Activated CD4-positive, alpha-beta T cell treated with anti-CD3 and anti-CD28 coated beads, Interleukin-2, amount 50 U/mL, for 24 hours (primary cell): ENCODE measurements at regions not wholly inside any gene's neighbourhood (a gene's known extent, or its start where the extent isn't known, plus 50 kb on each side); places are given as distances from the start of the nearest gene placed in this dataset.

Experiments used
- DNase-seq, 2 donors: peaks; one replicate each; pipeline ENCODE4 v3.0.0-alpha.2; 2020; ENCODE audit warnings: low read depth in 1 of 2, low spot score in 1 of 2

DNA sequence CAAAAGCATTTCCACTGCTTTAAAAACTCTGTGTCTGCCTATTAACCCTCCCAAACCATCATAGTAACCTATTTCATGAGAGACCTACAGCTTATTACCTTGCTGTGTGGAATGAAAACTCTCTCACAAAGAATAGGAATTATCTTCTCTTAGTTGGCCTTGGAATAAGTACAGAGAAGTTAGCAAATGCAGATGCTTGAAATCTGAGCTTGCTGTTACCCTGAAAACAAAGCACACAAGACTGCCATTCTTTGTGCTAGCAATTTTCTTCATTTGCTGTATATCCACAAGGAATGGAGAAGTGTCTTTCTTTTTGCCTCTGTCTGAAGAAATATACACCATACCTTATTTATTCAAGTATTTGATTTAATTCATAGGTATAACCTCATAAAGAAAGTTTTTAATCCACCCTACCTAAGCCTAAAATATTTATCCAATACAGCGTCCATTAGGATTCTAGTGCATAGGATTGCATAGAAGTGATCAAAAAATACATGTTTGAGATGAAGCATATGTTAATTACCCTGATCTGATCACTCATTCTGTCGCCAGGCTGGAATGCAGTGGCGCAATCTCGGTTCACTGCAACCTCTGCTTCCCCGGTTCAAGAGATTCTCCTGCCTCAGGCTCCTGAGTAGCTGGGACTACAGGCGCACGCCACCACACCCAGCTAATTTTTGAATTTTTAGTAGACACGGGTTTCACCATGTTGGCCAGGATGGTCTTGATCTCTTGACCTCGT, 451.1 kb downstream of the LTN1 start:
- no peak for DNase-seq

DNA sequence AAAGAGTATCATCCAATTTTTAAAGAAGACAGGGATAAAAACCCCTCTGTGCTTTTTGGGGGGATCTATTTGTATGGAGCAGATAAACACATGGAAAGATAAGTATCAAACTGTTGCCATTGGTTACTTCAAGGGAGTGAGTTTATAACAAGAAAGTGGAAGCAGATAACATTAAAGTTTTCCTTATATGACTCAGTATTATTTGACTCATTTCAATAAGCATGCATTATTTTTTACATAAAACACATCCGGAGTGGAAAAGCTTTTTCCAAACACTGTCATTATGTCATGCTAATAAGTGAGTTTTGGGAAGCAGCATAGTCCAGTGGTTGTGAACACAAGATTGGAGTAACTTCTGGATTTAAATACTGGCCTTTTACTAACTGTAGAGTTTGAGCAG, 452.2 kb downstream of the LTN1 start:
- DNase-seq, result no peak

DNA sequence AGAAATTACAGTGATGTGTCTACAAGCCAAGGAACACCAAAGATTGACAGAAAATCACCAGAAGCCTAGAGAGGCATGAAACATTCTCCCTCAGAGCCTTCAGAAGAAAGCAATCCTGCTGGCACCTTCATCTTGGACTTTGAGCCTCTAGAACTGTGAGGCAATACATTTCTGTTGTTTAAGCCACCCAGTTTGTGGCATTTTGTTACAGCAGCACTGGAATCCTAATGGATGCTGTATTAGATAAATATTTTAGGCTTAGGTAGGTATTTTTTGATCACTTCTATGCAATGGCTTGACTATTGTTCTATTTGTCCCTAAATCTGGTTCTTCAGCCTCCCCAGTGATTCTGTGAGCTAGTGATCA, 453.1 kb downstream of the LTN1 start:
- DNase-seq, result no peak

DNA sequence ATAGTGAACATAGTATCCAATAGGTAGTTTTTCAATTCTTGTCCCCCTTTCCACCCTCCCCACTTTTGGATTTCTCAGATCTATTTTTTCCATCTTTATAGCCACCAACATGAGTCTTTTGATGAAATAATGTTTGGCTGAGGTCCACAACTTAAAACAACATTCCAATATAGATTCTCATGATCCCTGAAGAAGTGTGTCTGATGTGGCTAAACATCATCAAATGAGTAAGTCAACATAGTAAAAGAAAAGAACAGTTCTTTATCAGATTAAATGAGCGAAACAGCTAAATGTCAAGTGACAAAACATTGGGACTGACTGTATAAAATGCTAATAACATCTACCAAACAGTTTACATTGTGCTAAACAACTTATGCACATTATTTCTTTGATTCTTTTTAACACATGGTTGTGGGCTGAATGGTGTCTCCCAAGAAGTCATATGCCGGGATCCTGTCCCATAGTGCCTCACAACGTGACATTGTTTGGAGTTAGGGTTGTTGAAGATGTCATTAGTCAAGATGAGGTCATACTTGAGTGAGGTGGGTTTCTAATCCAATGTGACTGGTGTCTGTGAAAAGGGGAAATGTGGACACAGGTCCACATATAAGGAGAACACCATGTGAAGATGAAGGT, 453.6 kb downstream of the LTN1 start:
- DNase-seq, result no peak

DNA sequence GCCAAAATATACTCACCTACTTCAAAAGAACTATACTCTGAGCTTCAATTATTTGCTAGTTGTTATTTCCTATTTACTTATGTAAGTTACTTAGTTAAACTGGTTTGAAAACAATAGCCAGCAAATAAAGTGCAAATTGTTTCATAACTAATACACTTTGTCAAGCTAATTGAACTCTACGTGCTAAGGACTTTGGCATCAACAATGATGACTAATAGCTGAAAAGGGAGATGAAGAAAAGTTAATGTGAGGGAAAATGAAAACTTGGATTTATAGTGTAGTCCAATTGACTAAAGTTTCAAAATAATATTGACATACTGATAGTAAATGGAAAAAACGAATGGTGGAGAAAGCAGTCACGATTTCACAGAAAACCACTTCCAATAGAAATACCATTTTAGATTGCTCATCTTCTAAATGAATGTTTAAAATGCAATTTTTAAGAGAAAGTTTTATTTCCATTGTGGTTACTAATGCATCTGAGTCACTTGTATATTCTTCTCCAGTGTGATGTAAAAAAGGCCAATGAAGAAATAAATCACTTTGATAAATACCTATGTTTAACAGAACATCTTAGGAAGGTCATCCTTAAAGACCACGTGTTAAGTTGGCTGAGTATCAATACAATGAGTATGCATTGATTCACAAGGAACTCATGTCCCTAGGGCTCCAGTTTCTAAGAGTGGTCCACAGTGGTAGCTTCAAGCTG, 455.2 kb downstream of the LTN1 start:
- DNase-seq, result no peak

DNA sequence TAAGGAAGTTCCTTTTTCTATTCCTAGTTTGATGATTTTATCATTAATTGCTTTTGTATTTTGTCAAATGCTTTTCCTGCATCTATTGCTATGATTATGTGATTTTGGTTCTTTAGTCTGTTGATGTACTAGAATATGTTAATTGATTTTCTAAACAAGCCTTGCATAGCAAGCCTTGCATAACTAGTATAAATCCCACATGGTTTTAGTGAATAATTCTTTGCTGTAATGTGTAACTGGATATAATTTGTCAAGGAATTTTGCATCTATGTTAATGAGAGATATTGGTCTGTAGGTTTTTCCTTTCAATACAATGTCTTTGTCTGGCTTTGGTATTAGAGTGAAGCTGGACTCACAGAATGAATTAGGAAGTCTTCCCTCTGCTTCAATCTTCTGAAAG, 460.2 kb downstream of the LTN1 start:
- no peak for DNase-seq

DNA sequence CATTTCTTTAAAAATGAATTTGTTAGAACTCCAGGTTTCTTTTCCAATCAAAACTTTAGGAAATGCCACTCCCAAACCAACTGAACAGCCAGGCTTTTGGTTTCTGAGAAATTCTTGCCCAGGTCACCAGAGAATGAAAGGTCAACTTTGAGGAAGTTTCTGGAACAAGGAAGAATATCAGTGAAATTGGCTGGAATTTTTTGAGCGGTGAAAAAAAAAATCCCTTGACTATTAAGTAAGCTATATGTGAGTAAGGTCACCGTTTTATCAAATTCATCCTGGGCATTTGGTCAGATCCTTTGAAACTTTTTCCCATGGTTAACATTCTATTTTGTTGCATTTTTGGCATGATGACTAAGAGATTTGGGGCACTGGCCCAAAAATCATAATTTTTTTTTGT, 469.3 kb downstream of the LTN1 start:
- DNase-seq, result no peak

DNA sequence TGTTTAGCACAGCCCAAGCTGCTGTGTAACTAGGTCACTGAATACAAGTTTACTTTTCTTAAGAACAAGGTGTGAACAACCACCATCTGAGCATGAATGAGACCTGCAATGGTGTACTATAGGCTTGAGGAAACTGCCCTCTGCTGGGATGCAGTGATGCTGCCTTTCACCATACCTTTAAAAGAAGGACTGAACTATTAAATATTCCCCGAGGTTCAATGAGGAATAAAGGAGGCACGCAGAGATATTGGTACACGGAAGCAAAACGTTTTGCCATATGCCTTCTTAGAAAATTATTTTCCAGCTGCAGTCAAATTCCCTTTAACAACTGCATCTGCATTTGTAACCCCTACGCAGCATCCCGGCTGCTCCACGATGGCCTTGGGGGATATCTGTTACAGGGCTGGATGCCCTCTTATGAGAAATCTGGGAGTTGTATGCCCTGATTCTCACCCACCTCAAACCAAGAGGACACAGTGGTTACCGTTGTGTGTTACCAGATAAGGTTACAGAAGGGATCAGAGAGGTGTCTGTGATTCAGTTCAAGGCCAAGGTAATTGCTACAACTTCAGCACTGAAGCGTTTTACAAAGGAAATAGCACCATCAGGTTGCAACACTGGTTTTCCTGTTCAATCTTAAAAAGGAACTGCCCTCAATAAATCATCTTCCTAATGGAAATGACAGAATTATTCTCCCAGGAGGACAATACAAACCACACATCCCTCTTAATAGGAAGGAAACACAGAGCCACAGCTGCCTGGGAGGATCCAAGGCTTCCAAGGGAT, 470.5 kb downstream of the LTN1 start:
- DNase-seq, result no peak

DNA sequence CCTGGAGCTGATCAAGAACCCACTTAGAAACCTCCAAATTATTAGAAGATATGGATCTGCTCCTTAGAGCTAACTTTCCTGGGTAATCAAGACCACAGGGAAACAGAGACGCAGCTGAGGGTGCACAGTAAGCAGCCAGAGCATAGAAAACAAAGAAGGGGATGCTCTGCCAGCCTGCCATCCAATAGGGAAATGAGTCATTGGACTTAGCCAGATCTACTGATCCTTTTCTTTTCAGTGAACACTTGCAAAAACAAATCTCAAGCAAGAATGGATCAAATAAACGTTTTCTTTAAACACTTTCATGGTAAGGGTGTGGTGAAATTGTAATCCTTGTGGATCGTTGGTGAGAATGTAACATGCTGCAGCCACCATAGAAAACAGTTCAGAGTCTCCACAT, 474.0 kb downstream of the LTN1 start:
- DNase-seq, result no peak

DNA sequence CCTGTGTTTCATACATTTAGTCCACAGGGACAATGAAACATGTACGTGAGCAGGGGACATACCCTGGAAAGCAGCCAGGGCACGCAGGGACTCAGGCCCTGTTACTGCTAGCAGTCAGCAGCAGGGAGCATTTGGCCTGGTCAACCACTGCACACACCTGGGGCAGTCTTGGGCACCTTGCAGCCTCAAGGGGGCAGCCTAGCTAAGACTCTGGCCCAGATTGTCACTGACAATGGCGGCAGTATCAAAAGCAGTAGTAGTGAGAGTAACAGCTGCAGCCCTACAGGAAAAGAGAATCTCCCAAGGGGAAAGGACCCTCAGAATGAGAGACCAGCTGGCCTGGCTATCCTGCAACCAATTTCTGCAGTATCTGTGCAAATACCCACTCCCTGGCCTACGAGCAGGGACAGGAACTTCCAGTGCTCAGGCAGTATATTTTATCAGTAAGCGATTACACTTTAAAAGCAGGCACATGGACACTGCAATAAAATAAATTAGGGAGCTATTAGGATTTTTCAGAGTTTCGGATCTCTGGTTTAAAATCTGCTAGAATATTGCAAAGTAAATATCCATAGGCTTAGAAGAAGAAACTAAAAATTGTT, 475.6 kb downstream of the LTN1 start:
- DNase-seq, result peak; percentile 16 to 51

DNA sequence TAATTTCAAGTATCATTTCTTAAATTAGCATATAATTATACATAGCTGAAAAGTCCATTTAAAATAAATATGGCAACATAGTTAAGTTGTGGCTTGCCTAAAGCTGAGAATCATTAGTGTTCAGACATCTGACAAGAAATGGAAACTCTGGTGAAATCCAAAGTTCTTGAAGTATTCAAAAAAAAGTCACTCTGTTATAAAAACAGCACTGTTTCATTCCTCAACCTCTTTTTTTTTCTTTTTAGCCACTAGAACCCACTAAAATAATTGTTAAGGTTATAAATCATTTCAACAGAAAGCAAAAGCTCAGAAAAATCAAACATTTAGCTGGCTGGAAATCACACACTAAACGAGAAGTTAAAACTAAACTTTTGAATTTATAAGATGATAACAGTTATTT, 476.7 kb downstream of the LTN1 start:
- no peak for DNase-seq

DNA sequence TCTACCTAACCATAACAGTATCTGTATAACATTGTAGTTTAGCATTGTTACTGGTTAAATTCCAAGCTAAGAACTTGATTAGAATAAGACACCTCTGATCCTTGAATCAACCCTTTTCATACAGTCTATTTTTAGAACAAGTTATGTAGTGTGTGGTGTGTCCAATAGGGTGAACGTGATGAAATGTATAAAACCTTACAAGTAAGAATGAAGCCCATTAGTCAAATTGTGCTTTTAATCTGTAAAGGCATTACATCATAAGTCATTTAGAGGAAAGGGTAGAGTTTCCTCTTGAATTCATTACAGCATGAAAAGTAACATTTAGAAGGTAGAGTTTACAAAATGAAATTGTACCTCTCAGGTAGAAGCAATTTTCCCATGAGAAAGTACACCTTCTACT, 479.2 kb downstream of the LTN1 start:
- DNase-seq, result no peak

DNA sequence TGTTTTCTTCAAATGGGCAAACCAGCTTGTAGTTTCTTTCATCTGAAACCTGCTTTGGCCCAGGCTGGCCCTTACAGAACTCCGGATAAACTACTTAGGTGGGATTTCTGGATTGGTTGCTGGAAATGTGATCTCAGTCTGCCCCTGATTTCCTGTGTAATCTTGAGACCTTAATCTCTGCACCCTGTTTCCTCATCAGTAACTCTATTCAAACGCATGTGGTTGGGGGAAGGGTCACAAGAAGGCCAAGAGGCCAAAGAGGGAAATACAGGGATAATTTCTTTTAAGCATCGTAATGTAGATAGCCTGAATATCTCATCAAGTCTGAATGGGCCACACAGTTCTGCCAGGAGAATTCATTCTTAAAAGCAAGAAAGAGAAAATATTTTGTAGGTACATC, 483.6 kb downstream of the LTN1 start:
- no peak for DNase-seq

DNA sequence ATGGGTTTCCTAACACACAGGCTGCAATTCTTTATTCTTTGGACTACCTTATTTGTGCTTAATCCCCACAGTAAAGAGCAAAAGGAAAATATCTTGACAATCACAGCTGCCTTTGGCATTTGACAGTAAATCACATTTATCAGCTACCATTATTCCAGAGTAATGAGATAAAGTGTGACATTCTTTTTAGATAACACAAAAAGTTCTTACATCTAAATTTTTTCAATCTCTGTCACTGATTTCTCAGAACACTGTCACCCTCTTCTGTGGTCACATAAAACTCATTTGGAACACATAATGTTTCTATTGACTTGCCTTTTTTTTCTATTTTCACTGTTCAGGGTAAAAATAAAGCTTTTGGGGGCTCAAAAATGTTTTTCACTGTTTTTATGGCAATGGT, 484.6 kb downstream of the LTN1 start:
- no peak for DNase-seq

DNA sequence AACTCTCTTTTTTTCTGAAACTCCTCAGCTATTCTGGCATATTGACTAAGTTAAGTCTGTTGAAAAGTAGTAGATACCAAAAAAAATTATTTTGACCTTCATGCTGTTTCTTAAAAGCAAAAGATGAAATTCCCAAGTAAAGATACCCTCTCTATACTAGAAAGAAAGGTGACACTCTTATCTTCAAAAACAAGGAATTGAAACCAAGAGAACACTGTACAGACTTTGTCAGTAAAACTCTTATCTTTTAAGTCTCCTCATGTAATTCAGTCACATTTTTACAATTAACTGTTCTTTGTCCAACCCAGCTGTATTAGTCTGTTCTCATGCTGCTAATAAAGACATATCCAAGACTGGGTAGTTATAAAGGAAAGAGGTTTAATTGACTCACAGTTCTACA, 496.2 kb downstream of the LTN1 start:
- DNase-seq, result no peak

DNA sequence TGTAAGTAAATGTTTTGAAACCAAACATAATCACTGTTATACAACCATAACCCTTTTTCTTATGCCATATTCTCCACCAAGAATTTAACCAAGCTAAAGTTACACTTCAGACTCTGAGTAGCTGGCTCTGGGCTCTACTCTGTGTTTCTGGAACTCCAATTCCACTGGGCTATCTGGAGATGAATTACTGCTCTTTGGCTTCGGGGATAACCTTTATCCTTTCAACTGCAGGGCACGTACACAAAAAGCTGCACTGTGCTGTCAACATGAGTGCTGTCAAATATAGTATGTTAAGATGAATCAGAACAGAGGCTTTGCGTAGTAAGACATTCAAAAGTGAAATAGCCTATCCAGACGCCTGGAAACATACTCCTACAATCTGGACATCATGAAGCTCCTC, 500.6 kb downstream of the LTN1 start:
- no peak for DNase-seq

DNA sequence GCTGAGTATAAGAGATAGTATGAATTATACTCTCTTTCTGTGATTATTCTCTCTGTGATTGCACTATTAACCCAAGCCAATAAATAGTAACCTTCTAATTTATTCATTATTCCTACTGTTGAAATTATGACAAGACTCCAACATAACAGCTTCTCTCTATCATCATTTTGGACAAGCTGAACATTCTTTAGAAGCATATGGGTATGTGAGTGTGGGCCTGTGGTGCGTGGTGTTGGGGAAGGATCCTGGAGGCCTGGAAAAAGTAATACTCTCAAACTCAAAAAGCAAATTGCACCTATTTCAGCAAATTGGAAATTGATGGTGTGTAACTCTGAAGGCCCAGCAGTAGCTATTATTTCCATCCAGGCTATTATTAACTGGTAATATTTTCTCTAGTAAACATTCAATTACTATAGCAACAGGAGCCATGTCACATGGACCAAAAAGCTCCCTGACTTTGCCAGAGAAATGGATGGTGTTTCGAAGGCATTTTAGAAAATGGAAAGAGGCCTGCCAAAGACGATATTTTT, 502.8 kb downstream of the LTN1 start:
- DNase-seq, result no peak

DNA sequence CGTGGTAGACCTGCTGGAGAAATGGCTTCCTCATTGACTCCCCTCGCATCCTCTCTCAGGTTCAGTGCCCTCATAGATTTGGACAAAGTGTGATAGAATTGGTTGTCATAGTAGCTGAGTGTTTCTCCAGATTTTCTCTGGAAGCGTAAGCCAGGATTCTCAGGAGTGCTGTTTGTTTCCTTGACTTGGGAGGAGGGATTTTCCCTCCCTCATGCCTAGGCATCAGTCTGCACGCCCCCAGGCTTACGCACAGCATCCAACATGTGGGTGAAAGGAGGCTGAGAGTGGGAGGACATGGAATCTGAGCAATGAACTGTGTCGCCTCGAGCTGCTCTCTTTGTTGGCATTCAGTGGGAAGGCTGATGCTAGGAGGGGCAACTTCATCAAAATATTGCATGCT, 503.5 kb downstream of the LTN1 start:
- no peak for DNase-seq

DNA sequence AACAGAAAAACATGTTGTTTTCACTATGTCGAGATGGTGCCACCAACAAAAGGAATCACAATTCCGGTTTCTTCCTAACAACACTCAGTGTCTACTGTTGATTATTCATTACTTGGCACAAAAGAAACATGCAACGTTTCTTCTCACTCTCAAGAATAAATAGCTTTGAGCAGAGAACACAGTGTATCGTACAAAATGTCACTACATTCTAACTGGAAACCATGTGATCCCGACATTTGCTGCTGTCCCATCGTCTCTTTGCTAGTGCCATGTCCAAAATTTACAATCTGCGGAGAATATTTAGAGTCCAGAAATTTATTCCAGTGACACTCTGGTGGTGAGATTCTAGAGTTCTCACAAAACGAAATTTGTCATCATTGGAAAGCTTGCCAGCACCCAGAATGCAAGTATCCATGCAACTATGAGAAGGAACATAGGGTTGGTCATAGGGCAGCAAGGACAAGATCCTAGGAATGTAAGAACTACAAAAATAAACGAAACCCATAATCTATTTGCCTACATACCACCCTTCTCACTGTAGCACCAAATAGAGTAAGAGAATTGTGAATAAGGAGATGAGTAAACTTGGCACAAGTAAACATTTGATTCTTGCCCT, 505.1 kb downstream of the LTN1 start:
- DNase-seq, result no peak

DNA sequence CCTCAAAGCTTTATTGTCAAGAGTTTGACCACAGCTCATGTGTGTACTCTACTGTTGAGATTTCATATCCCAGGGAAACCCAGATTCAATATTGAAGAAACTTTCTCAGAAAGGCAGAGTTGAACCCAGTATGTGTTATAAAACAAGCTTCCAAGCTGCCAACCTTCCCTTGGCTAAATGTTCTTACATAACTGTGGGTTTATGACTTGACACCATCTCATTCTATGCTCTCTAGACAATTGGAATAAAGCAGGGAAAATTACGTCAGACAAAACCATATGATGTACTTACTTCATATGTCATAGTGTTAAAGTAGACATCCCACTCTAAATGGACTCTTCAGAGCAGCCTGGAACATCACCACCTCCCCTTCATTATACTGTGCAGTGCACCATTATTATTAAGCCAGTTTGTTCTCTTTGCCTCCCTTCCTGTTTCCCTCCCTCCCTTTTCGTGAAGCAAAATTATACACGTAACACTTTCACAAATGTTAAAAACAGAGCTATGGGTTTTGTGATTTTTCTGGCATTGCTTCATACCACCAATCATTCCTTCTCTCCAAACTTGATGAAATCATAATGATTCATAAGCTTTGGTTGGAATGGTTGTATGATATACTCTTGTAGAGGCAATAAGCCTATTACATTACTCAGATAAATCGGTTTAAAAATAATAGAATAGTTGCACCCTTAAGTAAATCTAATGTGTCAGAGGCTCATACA, 507.2 kb downstream of the LTN1 start:
- DNase-seq, result no peak
